Stimulated activated CD4-positive, alpha-beta T cell treated with anti-CD3 and anti-CD28 coated beads, Interleukin-1b, Interleukin-23, amount 100 ng/mL, for 24 hours (primary cell): ENCODE measurements at regions not wholly inside any gene's neighbourhood (a gene's known extent, or its start where the extent isn't known, plus 50 kb on each side); places are given as distances from the start of the nearest gene placed in this dataset.

Source experiments
- DNase-seq, 4 experiments: peaks; one replicate each; pipeline ENCODE4 v3.0.0-alpha.2; 2020; ENCODE audit warnings: low read depth in 4 of 4, low spot score in 1 of 4

DNA sequence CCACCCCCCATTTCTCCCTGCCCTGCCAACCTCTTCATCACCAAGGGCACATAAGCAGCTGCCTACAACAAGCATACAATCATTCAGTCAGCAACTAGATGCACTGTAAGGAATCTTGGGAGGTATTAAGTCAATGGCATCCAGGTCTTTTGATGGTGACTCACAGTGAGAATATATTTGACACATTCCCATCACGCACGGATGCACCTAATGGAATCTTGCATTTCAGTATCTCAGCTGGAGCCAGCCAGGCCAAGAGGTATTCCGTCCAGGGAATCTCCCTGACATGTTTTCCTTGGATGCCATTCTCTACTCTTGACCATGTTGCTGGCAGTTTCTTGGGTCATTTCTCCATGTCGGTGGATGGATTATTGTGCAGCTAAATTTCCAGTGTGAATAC, 73.9 kb upstream of the CAPRIN2 start:
- DNase-seq = no peak

DNA sequence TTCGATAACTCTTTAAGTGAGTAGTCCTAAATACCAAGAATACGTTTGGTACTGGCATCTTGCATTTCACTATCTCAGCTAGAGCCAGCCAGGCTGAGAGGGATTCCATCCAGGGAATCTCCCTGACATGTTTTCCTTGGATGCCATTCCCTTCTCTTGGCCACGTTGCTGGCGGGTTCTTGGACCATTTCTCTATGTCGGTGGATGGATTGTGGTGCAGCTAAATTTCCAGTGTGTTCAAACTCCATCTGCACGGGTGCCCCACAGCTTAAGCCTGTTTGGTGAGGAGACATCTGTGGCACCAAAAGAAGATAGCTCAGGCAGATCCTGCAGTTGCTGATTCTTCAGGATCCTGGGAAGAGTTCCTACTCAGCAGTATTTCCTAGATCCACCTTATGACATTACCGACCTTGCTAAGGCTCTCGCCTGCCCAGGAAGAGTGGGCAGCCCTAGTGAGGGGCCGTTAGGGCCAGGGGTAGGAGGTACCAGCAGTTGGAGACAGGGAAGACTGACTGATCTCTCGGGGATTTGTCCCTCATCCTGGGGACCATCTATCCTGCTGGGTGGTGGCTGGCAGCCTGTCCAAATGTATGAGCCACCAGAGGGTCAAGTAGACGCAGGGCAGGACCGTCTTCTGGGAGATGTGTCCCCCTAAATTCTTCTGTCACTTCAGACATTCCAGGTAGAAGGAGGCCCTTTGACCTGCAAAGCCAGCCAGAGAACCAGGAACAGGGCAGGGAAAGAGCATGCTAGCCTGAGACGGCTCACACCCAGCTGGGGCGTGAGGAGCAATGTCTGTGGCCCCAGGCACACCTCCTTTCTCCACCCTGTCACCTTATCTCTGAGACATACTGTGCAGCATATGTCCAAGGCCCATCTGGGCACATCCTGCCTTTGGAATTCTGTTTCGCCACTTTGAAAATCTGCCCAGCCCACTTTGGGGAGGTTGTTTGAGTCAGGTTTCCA, 72.6 kb upstream of the CAPRIN2 start:
- no peak for DNase-seq

DNA sequence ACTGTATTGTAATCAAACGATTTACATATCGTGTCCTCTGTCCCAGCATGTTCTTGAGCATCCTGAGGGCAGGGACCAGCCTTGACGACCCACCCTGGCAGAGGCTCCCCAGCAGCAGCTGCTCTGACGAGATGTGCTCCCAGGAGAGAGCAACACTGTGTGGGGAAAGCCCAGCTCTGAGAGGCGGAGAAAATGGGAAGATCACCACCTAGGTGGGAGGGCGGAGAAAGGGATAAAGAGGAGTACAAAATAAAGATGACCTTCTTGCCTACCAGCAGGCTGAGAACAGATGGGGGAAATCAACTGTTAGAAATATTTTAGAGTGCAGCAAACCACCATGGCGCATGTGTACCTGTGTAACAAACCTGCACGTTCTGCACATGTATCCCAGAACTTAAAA, 71.5 kb upstream of the CAPRIN2 start:
- no peak for DNase-seq

DNA sequence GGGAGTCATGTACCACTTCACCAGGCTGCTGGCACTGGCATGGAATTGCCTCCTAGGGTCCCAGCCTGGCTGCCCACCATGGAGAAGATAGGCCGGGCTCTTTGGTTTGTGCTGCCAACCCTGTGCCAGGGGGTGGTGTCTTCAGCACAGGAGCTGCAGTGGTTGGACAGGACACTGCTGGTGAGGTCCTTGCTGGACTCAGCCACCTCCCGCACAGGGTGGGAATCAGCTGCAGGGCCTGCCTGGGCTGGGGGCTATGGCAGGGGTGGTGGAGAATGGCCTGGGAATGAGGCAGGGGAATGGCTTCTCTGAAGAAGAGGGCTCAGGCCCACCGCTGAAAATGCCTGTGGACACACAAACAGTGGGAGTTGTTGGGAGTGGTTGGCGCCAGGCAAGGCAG, 70.6 kb upstream of the CAPRIN2 start:
- no peak for DNase-seq

DNA sequence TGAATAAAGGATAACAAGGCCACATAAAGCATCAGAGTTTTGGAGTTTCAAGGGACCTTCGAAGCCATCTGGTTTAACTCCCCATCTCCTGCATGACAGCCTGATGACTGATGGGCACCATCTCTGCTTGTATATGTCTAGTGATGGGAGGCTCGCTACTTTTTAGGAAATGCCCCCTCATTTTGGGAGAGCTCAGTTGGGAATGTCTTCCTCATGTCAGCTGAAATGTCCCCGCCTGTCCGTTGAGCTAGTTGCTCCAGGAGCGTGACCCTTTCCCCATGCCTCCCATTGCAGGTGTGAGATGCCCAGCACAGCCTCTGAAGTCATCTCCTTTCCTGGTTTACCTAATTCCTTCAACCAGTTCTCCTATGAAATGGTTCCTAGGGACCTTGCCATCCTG, 69.6 kb upstream of the CAPRIN2 start:
- DNase-seq = no peak

DNA sequence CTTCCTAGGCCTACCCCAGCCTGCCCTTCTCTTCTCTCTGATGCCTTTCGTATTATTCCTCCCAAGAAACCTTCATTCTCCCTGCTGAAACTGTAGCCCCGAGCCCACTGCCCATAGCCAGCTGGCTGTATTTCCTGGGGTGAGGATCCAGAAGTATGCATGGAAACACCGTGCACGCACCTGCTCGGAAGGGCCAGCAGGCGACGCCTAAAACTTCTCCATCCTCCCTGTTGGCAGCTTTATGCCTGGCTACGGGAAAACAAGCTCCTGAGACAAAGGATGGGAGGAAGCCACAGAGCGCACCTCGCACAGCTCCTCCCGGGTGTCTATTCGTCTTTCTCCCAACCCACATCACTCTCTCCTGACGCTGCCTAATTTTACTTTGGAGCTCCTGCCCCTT, 69.0 kb upstream of the CAPRIN2 start:
- DNase-seq = no peak

DNA sequence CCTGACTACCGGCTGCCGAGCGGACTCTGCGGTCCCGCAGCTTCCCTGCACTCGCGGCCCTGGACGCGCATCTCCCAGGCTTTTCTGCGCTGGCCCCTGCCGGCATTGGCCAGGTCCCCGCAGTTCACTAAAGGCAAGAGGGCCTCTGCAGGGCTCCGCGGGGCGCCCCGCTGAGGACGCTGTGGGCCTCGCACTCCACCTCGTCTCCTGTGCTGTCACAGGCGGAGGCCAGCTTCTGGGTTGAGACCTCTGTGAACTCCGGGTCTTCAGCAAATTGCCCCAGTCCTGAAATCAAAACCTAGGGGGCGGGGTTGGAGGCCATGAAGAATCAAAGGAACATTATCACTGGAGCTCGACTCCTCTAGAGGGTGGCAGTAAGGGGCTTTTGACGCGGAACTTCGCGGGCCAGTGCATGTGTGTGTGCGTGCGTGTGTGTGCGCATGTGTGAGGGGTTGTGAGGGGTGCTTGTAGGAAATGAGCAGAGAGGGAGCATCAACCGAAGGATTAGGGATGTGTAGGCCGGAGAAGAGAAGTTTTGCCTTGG, 68.5 kb upstream of the CAPRIN2 start:
- peak in 3 of 4 experiments; percentile 4 to 32 (median 8) for DNase-seq

DNA sequence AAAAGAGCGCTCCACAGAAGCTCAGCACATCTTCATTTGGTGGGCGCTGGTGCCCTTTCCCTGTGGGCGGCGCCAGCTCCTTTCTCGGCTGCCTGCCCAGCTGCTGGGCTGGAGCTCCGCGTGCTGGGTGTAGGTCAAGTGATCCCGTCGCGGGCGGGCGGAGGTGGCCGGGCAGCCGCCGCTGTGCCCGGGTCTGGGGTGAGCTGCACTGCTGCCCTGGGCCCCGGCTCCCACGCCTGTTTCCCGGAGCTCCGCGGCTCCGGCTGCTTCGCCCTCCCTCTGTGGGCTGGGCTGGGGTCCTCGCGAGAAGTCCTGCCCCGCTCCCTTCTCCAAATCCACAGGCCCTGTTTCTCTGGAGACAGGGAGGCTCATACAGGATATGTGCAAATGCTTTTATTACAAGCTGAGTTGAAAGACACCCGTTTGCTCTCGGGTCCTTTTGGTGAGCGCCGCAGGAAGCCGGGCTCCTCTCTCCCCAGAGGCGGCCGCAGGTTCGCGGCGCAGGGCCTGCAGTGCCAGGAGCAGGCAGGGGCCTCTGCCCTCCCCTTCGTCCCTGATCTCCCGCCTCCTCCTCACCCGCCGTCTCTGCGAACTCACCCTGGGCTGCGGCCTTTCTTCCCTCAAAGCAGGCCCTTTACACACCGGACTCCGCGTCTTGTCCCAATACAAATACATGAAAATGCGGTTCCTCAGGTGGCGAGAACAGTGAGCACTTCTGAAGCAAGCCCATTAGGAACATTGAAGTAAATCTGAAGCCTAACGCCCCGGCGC, 67.8 kb upstream of the CAPRIN2 start:
- peak in 1 of 4 experiments; percentile 13 for DNase-seq

DNA sequence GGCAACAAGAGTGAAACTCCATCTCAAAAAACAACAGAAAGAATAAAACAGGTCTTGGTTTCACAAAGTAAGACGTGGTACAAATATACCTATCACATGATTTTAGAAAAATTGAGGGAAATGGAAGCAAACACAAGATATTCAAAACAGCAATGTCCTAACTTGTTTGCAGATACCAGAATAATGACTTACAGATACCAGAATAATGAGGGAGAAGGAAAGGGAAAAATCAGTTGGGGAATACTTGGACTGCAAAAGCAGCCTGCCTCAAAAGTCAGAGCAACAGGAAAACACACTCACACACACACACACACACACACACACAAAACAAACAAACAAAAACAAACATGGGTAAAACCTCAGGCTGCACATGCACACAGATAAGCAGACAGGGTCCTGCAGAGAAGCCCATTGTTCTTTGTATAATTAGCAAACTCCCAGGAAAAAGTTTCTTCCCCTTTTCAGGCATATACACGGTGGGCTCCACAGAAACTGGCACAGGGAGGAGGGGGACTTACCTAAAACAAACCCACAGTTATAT, 65.7 kb upstream of the CAPRIN2 start:
- DNase-seq = no peak

DNA sequence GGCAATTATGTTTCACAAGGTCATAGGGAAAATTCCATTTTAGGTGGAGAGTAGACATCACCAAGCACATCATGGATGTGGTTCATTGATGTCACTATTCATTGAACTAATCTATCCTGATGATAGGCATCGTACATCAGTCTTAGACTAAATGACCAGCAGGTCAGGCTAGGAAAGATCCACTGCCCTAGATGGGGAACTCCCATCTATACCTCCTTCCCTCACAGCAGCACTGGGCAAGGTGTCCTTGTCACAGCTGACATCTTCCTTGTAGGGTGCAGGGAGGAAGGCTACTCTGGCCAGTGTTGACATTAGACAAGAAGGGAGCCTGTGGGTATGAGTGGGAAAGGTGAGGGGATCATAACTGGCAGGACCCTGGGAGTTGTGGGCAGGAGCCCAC, 63.8 kb upstream of the CAPRIN2 start:
- no peak for DNase-seq

DNA sequence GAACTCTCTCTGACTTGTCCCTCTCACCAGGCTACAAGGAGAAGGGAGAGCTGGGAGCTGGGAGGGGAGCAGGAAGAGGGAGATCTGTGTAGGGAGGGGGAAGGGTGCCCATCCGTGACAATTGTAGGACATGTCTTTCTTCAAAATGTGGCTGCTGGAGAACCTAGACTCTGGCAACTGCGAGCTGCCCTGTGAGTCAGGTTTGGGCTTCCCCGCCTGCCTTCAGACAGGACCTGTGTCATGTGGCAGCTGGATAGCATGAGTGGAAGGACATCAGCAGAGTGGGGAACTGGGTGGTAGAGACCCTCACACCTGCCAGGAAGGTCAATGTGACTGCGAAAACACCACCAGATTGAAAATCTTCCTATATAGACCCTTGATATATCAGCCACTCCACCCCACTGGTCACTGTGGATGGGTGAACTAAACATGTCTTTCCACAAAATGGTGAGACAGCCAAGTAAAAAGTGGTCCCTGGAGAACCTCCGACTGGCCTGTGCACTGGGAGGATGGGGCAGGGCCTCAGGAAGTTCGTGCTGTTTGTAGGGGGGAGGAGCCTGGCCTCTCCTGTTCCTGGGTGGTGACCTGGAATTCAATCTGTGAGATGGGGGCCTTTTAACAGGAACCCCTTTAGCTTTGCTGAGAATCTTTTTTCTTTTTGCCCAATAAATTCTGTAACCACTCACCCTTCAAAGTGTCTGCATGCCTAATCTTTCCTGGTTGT, 62.2 kb upstream of the CAPRIN2 start:
- no peak for DNase-seq

DNA sequence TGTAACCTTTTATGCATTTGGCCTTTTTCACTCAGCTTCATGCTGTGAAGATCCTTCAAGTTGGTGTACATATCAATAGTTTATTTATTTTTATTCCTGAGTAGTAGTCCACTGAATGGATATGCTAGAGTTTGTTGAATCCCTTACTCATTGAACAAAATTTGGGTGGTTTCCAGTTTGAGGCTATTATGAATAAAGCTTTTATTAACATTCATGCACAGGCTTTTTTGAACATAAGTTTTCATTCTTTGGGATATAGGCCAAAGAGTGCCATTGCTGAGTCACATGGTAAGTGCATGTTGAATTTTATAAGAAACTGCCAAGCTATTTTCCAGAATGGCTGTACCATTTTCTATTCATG, 59.5 kb upstream of the CAPRIN2 start:
- no peak for DNase-seq

DNA sequence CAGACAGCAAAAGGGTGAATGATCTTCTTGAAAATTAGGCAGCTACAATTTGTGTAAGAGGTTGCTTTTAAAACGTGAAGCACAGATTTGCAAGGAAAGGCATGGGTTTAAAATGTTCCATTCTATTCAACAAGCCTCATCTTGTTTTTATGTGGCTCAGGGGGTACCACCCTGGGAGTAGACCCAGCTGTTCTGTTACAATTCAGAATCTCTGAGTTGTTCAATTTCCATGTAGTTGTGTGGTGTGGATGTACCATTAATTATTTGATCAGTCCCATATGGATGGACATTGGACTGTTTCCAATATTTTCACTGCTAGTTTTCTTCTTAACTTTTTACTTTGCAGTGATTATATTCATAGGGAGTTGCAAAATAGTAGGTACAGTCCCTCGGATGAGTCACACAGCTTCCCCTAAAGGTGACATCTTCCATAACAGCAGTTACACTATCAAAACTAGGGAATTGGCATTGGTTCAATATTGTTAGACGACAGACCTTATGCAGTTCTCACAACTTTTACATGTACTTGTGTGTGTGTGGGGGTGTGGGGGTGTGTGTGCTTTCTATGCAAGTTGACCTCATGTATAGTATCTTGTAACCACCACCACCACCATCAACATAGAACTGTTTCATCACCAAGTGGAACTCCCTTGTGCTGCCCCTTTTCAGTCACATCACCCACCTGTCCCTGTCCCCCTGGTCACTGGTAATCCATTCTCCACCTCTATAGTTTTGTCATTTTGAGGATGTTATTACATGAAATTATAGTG, 59.0 kb upstream of the CAPRIN2 start:
- no peak for DNase-seq

DNA sequence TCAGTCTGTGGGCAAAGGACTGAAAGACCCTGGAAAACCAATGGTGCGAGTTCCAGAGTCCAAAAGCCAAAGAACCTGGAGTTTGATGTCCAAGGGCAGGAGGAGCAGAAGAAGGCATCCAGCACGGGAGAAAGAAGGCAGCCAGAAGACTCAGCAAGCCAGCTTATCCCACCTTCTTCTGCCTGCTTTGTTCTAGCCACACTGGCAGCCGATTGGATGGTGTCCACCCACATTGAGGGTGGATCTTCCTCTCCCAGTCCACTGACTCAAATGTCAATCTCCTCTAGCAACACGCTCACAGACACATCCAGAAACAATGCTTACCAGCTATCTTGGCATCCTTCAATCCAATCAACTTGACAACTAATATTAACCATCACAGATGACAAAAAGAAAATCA, 57.2 kb upstream of the CAPRIN2 start:
- no peak for DNase-seq

DNA sequence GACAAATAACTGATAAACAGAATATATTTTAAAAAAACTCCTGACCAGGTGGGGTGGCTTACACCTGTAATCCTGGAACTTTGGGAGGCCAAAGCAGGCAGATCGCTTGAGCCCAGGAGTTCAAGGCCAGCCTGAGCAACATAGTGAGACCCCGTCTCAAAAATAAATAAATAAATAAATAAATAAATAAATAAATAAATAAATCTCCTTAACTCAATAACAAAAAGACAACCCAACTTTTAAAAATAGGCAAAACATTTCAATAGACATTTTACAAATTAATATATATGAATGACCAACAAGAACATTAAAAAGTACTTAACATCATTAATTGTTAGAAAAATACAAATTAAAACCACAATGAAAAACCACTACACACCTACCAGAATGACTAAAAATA, 56.2 kb upstream of the CAPRIN2 start:
- no peak for DNase-seq

DNA sequence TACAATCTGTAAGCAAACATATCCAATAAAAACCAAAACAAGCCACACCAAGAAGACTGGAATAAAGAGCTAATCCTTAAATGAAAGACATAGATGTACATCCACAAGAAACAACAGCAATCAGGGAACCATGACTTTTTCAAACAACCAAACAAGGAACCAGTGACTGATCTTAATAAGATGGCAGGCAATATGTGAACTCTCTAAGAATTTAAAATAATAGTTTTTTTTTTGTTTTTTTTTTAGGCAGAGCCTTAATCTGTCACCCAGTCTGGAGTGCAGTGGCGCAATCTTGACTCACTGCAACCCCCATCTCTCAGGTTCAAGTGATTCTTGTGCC, 52.9 kb upstream of the CAPRIN2 start:
- DNase-seq = no peak

DNA sequence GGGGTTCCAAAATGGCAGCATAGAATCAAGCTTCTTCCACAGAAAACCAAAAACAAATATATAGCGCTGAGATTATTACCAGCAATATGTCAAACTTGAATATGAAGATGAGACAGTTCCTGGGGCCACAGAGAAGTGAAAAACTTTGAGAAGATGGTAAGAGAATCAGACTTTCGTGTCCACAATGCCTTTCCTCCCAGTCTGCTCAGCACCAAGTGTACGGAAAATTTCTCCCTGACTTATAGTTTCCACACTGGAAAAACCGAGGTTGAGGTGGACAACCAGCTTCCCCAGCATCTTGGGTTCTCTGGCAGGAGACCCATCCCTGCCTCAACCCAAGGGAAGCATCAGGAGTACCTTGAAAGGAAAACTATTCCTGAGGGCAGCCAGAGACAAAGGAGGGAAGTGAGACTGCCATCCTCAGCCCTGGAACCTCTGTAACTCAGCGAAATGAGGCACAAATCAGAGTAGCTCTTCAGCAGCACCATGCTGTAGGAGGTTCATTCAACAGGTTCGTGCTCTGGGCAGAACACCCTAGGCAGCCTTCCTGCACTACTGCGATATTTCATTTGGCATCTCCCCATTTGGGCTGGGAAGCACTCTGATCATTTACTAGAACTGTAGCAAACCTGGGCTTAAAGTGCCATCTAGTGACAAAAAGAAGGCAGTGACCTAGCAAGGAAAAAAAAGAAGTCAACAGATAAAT, 52.4 kb upstream of the CAPRIN2 start:
- DNase-seq = no peak

DNA sequence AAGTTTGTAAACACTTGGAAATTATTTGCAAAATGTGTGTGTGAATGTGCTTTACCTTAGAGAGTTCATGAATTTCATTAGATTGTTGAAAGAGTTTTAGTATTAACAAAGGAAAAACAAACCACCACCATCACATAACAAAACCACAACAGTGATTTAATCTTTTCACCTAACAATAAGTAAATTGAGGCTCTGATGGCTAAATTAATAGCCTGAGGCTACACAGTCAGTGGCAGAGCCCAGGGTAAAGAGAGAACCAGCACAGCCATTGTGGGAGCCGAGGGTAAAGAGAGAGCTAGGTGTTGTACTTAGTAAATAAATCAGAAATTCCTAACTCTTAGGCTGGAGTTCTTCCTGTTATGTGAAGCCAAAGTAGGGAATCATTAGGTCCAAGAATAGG, 51.2 kb upstream of the CAPRIN2 start:
- no peak for DNase-seq
